ENCODE measurements at regions not wholly inside any gene's neighbourhood (a gene's known extent, or its start where the extent isn't known, plus 50 kb on each side); places are given as distances from the start of the nearest gene placed in this dataset.

DNA sequence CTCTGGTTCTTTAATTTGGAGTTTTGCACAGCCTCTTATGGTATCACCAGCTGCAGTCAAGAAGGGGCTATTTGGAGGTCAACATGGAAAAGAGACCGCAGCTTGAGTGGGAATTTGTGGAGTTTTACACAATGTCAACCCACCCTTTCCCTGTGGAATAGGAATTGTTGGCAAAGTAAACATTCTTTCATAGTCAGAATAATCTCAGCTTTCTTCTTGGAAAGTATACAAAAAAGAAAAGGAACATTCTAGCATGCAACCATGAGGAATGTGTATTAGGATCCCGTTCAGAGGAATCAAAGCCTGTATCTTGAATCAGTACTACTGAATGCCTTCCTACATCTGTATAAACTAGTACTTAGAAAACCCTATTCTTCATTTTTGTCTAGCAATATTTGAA, 107.6 kb downstream of the LURAP1L start:
- no peak overlapping the region for H3K4me3 Mint-ChIP-seq (ENCODE audit: unreplicated experiment)
- H3K27ac Mint-ChIP-seq (ENCODE audit: unreplicated experiment) = no peak overlapping the region
- FAIRE-seq = peak; percentile 45

DNA sequence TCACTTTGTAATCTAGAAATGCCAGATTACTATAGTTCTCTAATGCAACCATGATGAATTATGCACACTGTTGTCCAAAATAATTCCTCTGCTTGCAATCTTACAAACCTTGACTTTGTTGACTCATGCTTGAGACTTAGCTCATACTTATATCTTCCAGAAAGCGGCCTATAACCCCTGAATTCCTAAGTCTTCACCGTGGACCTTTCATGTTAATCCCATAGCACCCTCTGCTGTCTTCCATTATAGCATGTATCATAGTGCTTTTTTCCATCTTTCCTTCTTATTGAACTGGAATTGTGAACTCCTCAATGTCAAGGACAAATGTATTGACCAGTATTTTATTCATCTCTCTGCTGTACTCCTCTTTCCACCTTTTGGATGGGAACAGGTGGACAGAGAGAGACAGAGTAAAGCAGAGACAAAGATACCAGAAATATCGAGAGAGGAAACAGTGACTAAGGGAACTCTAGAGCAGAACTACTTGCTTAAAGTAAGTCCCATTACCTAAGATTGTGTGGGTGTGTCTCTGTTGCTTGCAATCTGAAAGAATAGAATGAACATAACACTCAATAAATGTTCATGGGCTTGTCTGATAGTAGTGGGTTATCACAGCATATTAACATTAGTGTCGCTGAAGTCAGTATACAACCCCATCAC, 110.0 kb downstream of the LURAP1L start:
- H3K27me3 Mint-ChIP-seq (ENCODE audit: low read depth, unreplicated experiment) = no peaks in the 10 kb centered on the region
- H3K4me1 ChIP-seq (ENCODE audit: insufficient read depth, low read length) = peaks cover 6% of the 10 kb centered on the region
- no peaks in the 10 kb centered on the region for H3K36me3 Mint-ChIP-seq (ENCODE audit: low read depth, unreplicated experiment)
- no peaks in the 10 kb centered on the region for H4K20me1 ChIP-seq (ENCODE audit: insufficient read depth, low read length)
- H3K4me3 Mint-ChIP-seq (ENCODE audit: unreplicated experiment) = no peak overlapping the region
- H3K9ac ChIP-seq (ENCODE audit: low read length) = no peak overlapping the region
- no peaks in the 10 kb centered on the region for H3K9me3 ChIP-seq (ENCODE audit: insufficient read depth, low read depth, low read length)
- peak; percentile 84 for FAIRE-seq
- peaks cover 19% of the 10 kb centered on the region for H3K4me1 Mint-ChIP-seq (ENCODE audit: low read depth, unreplicated experiment)
- TF ChIP-seq EZH2 (IDR thresholded peaks at IDR 0.05; ENCODE audit: insufficient read depth, low read length) (no peak), CTCF (IDR thresholded peaks at IDR 0.05; ENCODE audit: insufficient read depth, low read depth, low read length) (peak; percentile 59)
- H3K27me3 ChIP-seq (ENCODE audit: insufficient read depth, low read length) = no peaks in the 10 kb centered on the region
- no peak overlapping the region for H3K27ac ChIP-seq (ENCODE audit: low read depth, low read length)
- DNase-seq (ENCODE audit: low read depth) = peak; percentile 71
- H3K27ac Mint-ChIP-seq (ENCODE audit: unreplicated experiment) = no peak overlapping the region
- H2AFZ ChIP-seq (ENCODE audit: low read depth, low read length) = no peak overlapping the region
- no peak overlapping the region for H3K4me3 ChIP-seq (ENCODE audit: insufficient read depth, low read depth, low read length)
- no peaks in the 10 kb centered on the region for H3K79me2 ChIP-seq (ENCODE audit: insufficient read depth, low read length)
- H3K9me3 Mint-ChIP-seq (ENCODE audit: unreplicated experiment) = no peaks in the 10 kb centered on the region
- H3K4me2 ChIP-seq (ENCODE audit: low read length) = no peak overlapping the region
- no peaks in the 10 kb centered on the region for H3K36me3 ChIP-seq (ENCODE audit: insufficient read depth, low read length)

More for the DNA sequence above, 107.6 kb downstream of the LURAP1L start:
- Histone ChIP-seq H3K4me3 (ENCODE audit: insufficient read depth, low read depth, low read length) (no peak overlapping the region), H4K20me1 (ENCODE audit: insufficient read depth, low read length) (no peaks in the 10 kb centered on the region), H3K36me3 (ENCODE audit: insufficient read depth, low read length) (no peaks in the 10 kb centered on the region), H3K9ac (ENCODE audit: low read length) (no peak overlapping the region), H3K4me2 (ENCODE audit: low read length) (peak overlapping the region; percentile 37), H2AFZ (ENCODE audit: low read depth, low read length) (no peak overlapping the region), H3K27ac (ENCODE audit: low read depth, low read length) (peak overlapping the region; percentile 48), H3K4me1 (ENCODE audit: insufficient read depth, low read length) (peaks cover 6% of the 10 kb centered on the region), H3K27me3 (ENCODE audit: insufficient read depth, low read length) (no peaks in the 10 kb centered on the region), H3K79me2 (ENCODE audit: insufficient read depth, low read length) (no peaks in the 10 kb centered on the region), H3K9me3 (ENCODE audit: insufficient read depth, low read depth, low read length) (no peaks in the 10 kb centered on the region)
- H3K27me3 Mint-ChIP-seq (ENCODE audit: low read depth, unreplicated experiment) = no peaks in the 10 kb centered on the region
- no peaks in the 10 kb centered on the region for H3K9me3 Mint-ChIP-seq (ENCODE audit: unreplicated experiment)
- peaks cover 12% of the 10 kb centered on the region for H3K4me1 Mint-ChIP-seq (ENCODE audit: low read depth, unreplicated experiment)
- H3K36me3 Mint-ChIP-seq (ENCODE audit: low read depth, unreplicated experiment) = no peaks in the 10 kb centered on the region
- peak; percentile 77 for DNase-seq (ENCODE audit: low read depth)
- no peak for TF ChIP-seq EZH2 (IDR thresholded peaks at IDR 0.05; ENCODE audit: insufficient read depth, low read length)
- TF ChIP-seq CTCF (IDR thresholded peaks at IDR 0.05; ENCODE audit: insufficient read depth, low read depth, low read length) = no peak

GRCh38 chr9:12889402-12890106, 114.7 kb downstream of the LURAP1L start:
- Mint-ChIP-seq H3K9me3 (ENCODE audit: unreplicated experiment) (no peaks in the 10 kb centered on the region), H3K4me3 (ENCODE audit: unreplicated experiment) (no peak overlapping the region), H3K4me1 (ENCODE audit: low read depth, unreplicated experiment) (peaks cover 14% of the 10 kb centered on the region), H3K27me3 (ENCODE audit: low read depth, unreplicated experiment) (no peaks in the 10 kb centered on the region), H3K36me3 (ENCODE audit: low read depth, unreplicated experiment) (no peaks in the 10 kb centered on the region), H3K27ac (ENCODE audit: unreplicated experiment) (no peak overlapping the region)
- no peaks in the 10 kb centered on the region for H3K27me3 ChIP-seq (ENCODE audit: insufficient read depth, low read length)
- no peak for FAIRE-seq
- H3K4me1 ChIP-seq (ENCODE audit: insufficient read depth, low read length) = no peaks in the 10 kb centered on the region
- no peak overlapping the region for H2AFZ ChIP-seq (ENCODE audit: low read depth, low read length)
- DNase-seq (ENCODE audit: low read depth) = no peak
- no peak overlapping the region for H3K27ac ChIP-seq (ENCODE audit: low read depth, low read length)
- no peaks in the 10 kb centered on the region for H3K36me3 ChIP-seq (ENCODE audit: insufficient read depth, low read length)
- TF ChIP-seq CTCF (IDR thresholded peaks at IDR 0.05; ENCODE audit: insufficient read depth, low read depth, low read length) (no peak), EZH2 (IDR thresholded peaks at IDR 0.05; ENCODE audit: insufficient read depth, low read length) (no peak)
- no peaks in the 10 kb centered on the region for H3K79me2 ChIP-seq (ENCODE audit: insufficient read depth, low read length)
- H4K20me1 ChIP-seq (ENCODE audit: insufficient read depth, low read length) = no peaks in the 10 kb centered on the region
- no peak overlapping the region for H3K4me3 ChIP-seq (ENCODE audit: insufficient read depth, low read depth, low read length)
- H3K9ac ChIP-seq (ENCODE audit: low read length) = no peak overlapping the region
- no peak overlapping the region for H3K4me2 ChIP-seq (ENCODE audit: low read length)
- no peaks in the 10 kb centered on the region for H3K9me3 ChIP-seq (ENCODE audit: insufficient read depth, low read depth, low read length)
